ENCODE measurements at regions not wholly inside any gene's neighbourhood (a gene's known extent, or its start where the extent isn't known, plus 50 kb on each side); places are given as distances from the start of the nearest gene placed in this dataset.

DNA sequence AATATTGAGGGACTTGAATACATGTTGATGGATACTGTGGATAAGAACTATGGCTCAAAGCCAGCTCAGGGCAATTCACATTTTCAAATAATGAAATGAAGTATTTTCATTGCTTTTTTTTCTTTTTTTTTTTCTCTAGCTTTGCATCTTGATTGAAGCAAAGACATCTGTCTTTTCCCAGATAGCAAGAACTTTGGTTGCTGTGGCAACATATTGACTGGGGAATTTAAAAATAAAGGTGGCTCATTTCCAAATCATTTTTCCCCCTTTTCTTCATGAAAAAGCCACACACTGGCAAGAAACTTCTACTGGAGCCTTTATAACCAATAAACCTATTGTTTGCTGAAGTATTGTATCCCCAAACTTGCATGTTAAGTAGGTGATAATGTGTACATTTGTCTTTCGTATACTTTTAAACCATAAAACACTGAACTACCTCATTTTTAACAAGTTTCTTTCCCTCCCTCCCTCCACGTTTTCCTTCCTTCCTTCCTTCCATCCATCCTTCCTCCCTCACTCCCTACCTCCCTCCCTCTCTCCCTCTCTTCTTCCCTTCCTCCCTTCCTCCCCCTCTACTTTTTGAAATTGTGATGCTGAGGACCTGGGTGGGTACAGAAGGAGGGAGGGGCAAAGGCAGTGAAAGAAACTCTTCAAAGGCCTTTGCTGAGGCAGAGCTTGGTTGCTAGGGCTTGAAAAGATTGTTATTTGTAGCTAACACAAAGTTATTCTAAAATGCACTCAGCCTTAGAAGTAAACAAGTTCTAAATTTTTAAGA is 343.5 kb upstream of the SPRY2 start:
- TF ChIP-seq, protein P1, sequence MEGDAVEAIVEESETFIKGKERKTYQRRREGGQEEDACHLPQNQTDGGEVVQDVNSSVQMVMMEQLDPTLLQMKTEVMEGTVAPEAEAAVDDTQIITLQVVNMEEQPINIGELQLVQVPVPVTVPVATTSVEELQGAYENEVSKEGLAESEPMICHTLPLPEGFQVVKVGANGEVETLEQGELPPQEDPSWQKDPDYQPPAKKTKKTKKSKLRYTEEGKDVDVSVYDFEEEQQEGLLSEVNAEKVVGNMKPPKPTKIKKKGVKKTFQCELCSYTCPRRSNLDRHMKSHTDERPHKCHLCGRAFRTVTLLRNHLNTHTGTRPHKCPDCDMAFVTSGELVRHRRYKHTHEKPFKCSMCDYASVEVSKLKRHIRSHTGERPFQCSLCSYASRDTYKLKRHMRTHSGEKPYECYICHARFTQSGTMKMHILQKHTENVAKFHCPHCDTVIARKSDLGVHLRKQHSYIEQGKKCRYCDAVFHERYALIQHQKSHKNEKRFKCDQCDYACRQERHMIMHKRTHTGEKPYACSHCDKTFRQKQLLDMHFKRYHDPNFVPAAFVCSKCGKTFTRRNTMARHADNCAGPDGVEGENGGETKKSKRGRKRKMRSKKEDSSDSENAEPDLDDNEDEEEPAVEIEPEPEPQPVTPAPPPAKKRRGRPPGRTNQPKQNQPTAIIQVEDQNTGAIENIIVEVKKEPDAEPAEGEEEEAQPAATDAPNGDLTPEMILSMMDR (IDR thresholded peaks at IDR 0.05; ENCODE audit: low read depth, low read length, missing input control): no peak
- TF ChIP-seq EGR1 (IDR thresholded peaks at IDR 0.05; ENCODE audit: low read depth in 2 of 2) (no peak), SP1 (IDR thresholded peaks at IDR 0.05) (no peak), RAD21 (IDR thresholded peaks at IDR 0.05) (no peak), ZBTB33 (IDR thresholded peaks at IDR 0.05) (no peak), NR2F2 (IDR thresholded peaks at IDR 0.05) (no peak), JUND (IDR thresholded peaks at IDR 0.05) (no peak), RXRA (IDR thresholded peaks at IDR 0.05) (no peak), MAX (IDR thresholded peaks at IDR 0.05) (no peak), YY1 (IDR thresholded peaks at IDR 0.05) (no peak), GABPA (IDR thresholded peaks at IDR 0.05 in 1 of 2, conservative IDR thresholded peaks at IDR 0.05 in 1 of 2) (no peak), REST (IDR thresholded peaks at IDR 0.05) (no peak)
